ENCODE measurements at regions not wholly inside any gene's neighbourhood (a gene's known extent, or its start where the extent isn't known, plus 50 kb on each side); places are given as distances from the start of the nearest gene placed in this dataset.

DNA sequence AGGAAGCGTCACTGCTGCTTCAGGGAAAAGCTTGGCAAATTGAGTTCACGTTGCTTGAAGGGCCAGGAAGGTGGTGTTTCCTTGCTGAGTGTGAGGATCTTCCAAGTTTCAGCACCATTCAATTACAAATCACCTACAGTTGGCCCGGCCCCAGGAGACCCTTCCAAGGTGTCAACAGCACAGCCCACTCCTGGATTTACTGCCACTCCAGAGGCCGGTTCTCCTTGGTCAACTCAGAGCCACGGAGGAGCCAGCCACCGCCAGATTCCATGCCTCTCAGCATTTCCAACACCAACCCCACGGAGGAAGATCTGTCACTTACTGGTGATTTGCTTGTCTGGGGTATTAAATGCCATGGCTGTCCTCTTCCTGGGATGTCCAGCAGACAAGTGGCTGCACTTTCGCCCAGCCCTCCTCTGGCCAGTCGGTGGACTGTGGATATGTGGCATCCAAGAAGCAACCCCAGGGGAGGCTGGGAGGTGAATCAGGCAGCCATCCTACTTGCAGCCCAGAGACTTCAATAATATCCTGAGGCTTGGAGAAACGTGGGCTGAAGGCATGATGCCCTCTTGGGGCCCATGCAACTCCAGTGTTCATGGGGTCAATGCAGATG lies 74.1 kb upstream of the SHANK2 start:
- DNase-seq (no peak), FAIRE-seq (no peak)
- Histone ChIP-seq H3K4me3 (ENCODE audit: low read depth in 1 of 3, low read length in 3 of 3) (no peak overlapping the region), H3K4me1 (ENCODE audit: control insufficient read depth in 3 of 3, insufficient read depth in 2 of 3, low read depth in 1 of 3, low read length in 2 of 3) (no peaks in the 10 kb centered on the region), H3K27me3 (ENCODE audit: control insufficient read depth in 3 of 3, insufficient read depth in 3 of 3, low read length in 3 of 3) (no peaks in the 10 kb centered on the region), H3K36me3 (ENCODE audit: control insufficient read depth in 3 of 3, insufficient read depth in 2 of 3, low read depth in 1 of 3, low read length in 3 of 3) (no peaks in the 10 kb centered on the region), H3K9me3 (ENCODE audit: control insufficient read depth in 2 of 2, insufficient read depth in 1 of 2, low read depth in 1 of 2, low read length in 1 of 2) (no peaks in the 10 kb centered on the region), H3K27ac (ENCODE audit: low read depth in 1 of 3, low read length in 2 of 3) (no peak overlapping the region)
- WGBS, 3 donors, result 77 to 85% (median 84%) methylated on average over 10 of the region's 10 CpGs

DNA sequence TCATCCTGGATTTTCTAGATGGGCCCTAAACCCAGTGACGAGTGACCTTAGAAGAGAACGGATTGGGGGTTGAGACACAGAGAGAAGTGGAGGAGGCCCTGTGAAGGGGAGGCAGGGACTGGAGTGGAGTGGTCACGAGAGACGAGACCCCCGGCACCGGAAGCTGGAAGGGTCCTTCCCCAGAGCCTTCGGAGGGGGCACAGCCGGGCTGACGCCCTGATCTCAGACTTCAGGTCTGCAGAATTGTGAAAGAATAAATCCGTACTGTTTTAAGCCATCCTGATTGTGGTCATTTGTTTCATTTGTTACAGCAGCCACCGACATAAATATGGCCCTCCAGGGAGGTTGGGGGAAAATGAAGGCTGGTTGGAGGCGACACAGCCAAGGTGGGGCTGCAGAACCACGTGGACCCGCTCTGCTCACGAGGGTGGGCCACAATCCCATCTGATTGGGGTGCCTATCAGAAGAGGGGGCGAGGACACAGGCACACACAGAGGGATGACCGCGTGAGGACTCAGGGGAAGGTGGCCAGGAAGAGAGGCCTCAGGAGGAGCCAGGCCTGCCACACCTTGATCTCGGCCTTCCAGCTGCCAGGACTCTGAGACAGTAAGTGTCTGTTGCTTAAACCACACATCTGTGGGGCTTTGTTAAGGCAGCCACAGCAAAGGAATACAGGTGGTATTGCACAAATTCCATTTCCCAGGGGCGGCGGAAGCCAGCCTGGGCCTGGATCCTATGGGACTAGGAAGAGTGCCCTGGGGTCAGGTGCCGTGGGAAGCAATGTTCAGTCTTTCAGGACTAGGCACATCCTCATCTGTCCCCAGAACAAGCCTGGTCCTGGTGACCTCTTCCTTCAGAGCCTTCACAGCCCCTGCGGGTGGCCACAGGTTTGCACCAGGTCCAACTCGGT lies 73.3 kb upstream of the SHANK2 start:
- no peaks in the 10 kb centered on the region for H3K27me3 ChIP-seq (ENCODE audit: control insufficient read depth in 3 of 3, insufficient read depth in 3 of 3, low read length in 3 of 3)
- FAIRE-seq (no peak), DNase-seq (no peak)
- no peaks in the 10 kb centered on the region for H3K36me3 ChIP-seq (ENCODE audit: control insufficient read depth in 3 of 3, insufficient read depth in 2 of 3, low read depth in 1 of 3, low read length in 3 of 3)
- H3K27ac ChIP-seq (ENCODE audit: low read depth in 1 of 3, low read length in 2 of 3), result no peak overlapping the region
- no peaks in the 10 kb centered on the region for H3K4me1 ChIP-seq (ENCODE audit: control insufficient read depth in 3 of 3, insufficient read depth in 2 of 3, low read depth in 1 of 3, low read length in 2 of 3)
- 86 to 89% (median 88%) methylated on average over 24 of the region's 24 CpGs for WGBS, 3 donors
- H3K9me3 ChIP-seq (ENCODE audit: control insufficient read depth in 2 of 2, insufficient read depth in 1 of 2, low read depth in 1 of 2, low read length in 1 of 2), result peaks cover 0 to 2% of the 10 kb centered on the region in 2 donors
- H3K4me3 ChIP-seq (ENCODE audit: low read depth in 1 of 3, low read length in 3 of 3), result no peak overlapping the region

GRCh38 chr11:71324788-71325417 lies 72.5 kb upstream of the SHANK2 start:
- H3K4me1 ChIP-seq (ENCODE audit: control insufficient read depth in 3 of 3, insufficient read depth in 2 of 3, low read depth in 1 of 3, low read length in 2 of 3), result no peaks in the 10 kb centered on the region
- no peak overlapping the region for H3K4me3 ChIP-seq (ENCODE audit: low read depth in 1 of 3, low read length in 3 of 3)
- no peak overlapping the region for H3K27ac ChIP-seq (ENCODE audit: low read depth in 1 of 3, low read length in 2 of 3)
- FAIRE-seq (no peak), DNase-seq (no peak)
- H3K36me3 ChIP-seq (ENCODE audit: control insufficient read depth in 3 of 3, insufficient read depth in 2 of 3, low read depth in 1 of 3, low read length in 3 of 3), result no peaks in the 10 kb centered on the region
- no peaks in the 10 kb centered on the region for H3K27me3 ChIP-seq (ENCODE audit: control insufficient read depth in 3 of 3, insufficient read depth in 3 of 3, low read length in 3 of 3)
- H3K9me3 ChIP-seq (ENCODE audit: control insufficient read depth in 2 of 2, insufficient read depth in 1 of 2, low read depth in 1 of 2, low read length in 1 of 2), result peaks cover 0 to 2% of the 10 kb centered on the region in 2 donors
- 86 to 90% (median 88%) methylated on average over 13 of the region's 13 CpGs for WGBS, 3 donors

DNA sequence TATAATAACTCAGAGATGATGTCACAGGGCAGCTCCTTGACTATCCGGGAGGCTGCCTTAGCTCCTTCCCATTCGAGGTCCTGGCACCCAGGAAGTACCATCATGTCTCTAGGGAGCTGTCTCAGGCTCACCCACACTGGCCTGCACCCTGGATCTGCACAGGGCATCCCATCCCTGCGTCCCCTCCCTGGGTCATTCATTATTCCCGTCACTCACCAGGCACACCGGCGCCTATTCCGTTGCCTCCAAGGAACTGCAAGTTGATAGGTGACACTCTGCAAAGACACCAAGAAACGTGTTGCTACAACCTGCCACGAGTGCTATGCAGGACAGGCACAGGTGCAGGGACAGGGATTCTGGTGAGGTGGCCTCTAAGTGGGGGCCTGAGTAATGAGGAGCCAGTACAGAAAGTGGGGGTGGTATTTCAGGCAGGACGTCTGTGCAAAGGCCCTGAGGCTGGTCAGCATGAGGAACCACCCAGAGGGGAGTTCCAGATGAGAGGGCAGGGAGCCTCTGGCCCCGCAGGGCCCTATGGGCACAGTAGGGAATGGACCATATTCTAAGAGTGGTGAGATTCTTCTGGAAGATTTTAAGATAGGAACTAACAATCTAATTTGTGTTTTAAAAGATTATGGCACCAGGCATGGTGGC lies 71.6 kb upstream of the SHANK2 start:
- no peak for FAIRE-seq

GRCh38 chr11:71322861-71323582 lies 70.6 kb upstream of the SHANK2 start:
- DNase-seq (no peak), FAIRE-seq (no peak)
- Histone ChIP-seq H3K4me1 (ENCODE audit: control insufficient read depth in 3 of 3, insufficient read depth in 2 of 3, low read depth in 1 of 3, low read length in 2 of 3) (no peaks in the 10 kb centered on the region), H3K9me3 (ENCODE audit: control insufficient read depth in 2 of 2, insufficient read depth in 1 of 2, low read depth in 1 of 2, low read length in 1 of 2) (peaks cover 0 to 13% of the 10 kb centered on the region in 2 donors), H3K27me3 (ENCODE audit: control insufficient read depth in 3 of 3, insufficient read depth in 3 of 3, low read length in 3 of 3) (no peaks in the 10 kb centered on the region), H3K36me3 (ENCODE audit: control insufficient read depth in 3 of 3, insufficient read depth in 2 of 3, low read depth in 1 of 3, low read length in 3 of 3) (no peaks in the 10 kb centered on the region), H3K4me3 (ENCODE audit: low read depth in 1 of 3, low read length in 3 of 3) (no peak overlapping the region), H3K27ac (ENCODE audit: low read depth in 1 of 3, low read length in 2 of 3) (no peak overlapping the region)
- WGBS, 3 donors, result 86 to 92% (median 87%) methylated on average over 13 of the region's 13 CpGs

More for the DNA sequence above, 71.6 kb upstream of the SHANK2 start:
- no peak overlapping the region for H3K27ac ChIP-seq (ENCODE audit: low read depth in 1 of 3, low read length in 2 of 3)
- H3K4me1 ChIP-seq (ENCODE audit: control insufficient read depth in 3 of 3, insufficient read depth in 2 of 3, low read depth in 1 of 3, low read length in 2 of 3), result no peaks in the 10 kb centered on the region
- H3K27me3 ChIP-seq (ENCODE audit: control insufficient read depth in 3 of 3, insufficient read depth in 3 of 3, low read length in 3 of 3), result no peaks in the 10 kb centered on the region
- H3K36me3 ChIP-seq (ENCODE audit: control insufficient read depth in 3 of 3, insufficient read depth in 2 of 3, low read depth in 1 of 3, low read length in 3 of 3), result no peaks in the 10 kb centered on the region
- peaks cover 0 to 10% of the 10 kb centered on the region in 2 donors for H3K9me3 ChIP-seq (ENCODE audit: control insufficient read depth in 2 of 2, insufficient read depth in 1 of 2, low read depth in 1 of 2, low read length in 1 of 2)
- H3K4me3 ChIP-seq (ENCODE audit: low read depth in 1 of 3, low read length in 3 of 3), result no peak overlapping the region
- DNase-seq, result no peak
- 82 to 85% (median 83%) methylated on average over 11 of the region's 11 CpGs for WGBS, 3 donors

- H3K27me3 ChIP-seq (ENCODE audit: control insufficient read depth in 3 of 3, insufficient read depth in 3 of 3, low read length in 3 of 3), result no peaks in the 10 kb centered on the region
- no peak for DNase-seq
- H3K9me3 ChIP-seq (ENCODE audit: control insufficient read depth in 2 of 2, insufficient read depth in 1 of 2, low read depth in 1 of 2, low read length in 1 of 2), result peaks cover 0 to 13% of the 10 kb centered on the region in 2 donors
- H3K27ac ChIP-seq (ENCODE audit: low read depth in 1 of 3, low read length in 2 of 3), result no peak overlapping the region
- H3K36me3 ChIP-seq (ENCODE audit: control insufficient read depth in 3 of 3, insufficient read depth in 2 of 3, low read depth in 1 of 3, low read length in 3 of 3), result no peaks in the 10 kb centered on the region
- H3K4me1 ChIP-seq (ENCODE audit: control insufficient read depth in 3 of 3, insufficient read depth in 2 of 3, low read depth in 1 of 3, low read length in 2 of 3), result no peaks in the 10 kb centered on the region
- 90 to 96% (median 91%) methylated on average over 12 of the region's 12 CpGs for WGBS, 3 donors
- no peak overlapping the region for H3K4me3 ChIP-seq (ENCODE audit: low read depth in 1 of 3, low read length in 3 of 3)
- no peak for FAIRE-seq
Measured at GRCh38 chr11:71322192-71322735, 69.9 kb upstream of the SHANK2 start.

DNA sequence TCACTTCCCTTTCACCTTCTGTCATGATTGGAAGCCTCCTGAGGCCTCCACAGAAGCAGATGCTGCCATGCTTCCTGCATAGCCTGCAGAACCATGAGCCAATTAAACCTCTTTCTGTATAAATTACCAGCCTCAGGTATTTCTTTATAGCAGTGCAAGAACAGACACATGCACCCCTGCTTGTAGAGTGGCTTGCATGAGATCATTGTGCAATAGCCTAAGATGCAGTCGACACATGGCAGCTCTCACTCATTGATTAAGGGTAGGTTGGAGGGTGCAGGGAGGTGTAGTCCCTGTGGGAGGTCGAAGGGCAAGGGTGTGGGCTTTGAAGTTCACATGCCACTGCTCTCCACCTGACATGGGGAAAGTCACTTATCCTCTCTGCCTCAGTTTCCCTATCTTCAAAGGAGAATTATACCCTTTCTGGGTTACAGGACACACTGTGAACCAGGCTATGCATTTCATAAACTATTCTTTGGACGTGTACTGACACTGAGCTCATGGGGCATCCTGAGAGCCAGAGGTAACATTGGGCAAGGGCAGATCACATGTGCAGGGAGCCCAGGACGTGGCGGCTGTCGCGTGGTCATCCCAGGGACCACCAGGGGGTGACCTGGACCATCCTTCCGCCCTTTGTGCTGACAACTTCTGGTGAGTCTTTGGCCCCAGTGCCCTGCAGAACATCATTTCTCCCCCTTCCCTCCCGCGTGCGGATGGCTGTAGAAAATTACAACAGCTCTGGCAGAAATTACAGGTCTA lies 69.2 kb upstream of the SHANK2 start:
- DNase-seq (no peak), FAIRE-seq (no peak)
- H3K4me3 ChIP-seq (ENCODE audit: low read depth in 1 of 3, low read length in 3 of 3), result no peak overlapping the region
- H3K9me3 ChIP-seq (ENCODE audit: control insufficient read depth in 2 of 2, insufficient read depth in 1 of 2, low read depth in 1 of 2, low read length in 1 of 2), result peaks cover 0 to 15% of the 10 kb centered on the region in 2 donors
- no peaks in the 10 kb centered on the region for H3K27me3 ChIP-seq (ENCODE audit: control insufficient read depth in 3 of 3, insufficient read depth in 3 of 3, low read length in 3 of 3)
- 81 to 84% (median 81%) methylated on average over 11 of the region's 11 CpGs for WGBS, 3 donors
- H3K4me1 ChIP-seq (ENCODE audit: control insufficient read depth in 3 of 3, insufficient read depth in 2 of 3, low read depth in 1 of 3, low read length in 2 of 3), result no peaks in the 10 kb centered on the region
- H3K27ac ChIP-seq (ENCODE audit: low read depth in 1 of 3, low read length in 2 of 3), result no peak overlapping the region
- H3K36me3 ChIP-seq (ENCODE audit: control insufficient read depth in 3 of 3, insufficient read depth in 2 of 3, low read depth in 1 of 3, low read length in 3 of 3), result no peaks in the 10 kb centered on the region
